ENCODE measurements at regions not wholly inside any gene's neighbourhood (a gene's known extent, or its start where the extent isn't known, plus 50 kb on each side); places are given as distances from the start of the nearest gene placed in this dataset.

GRCh38 chr1:117284399-117285215 lies 73.9 kb upstream of the VTCN1 start:
- peak; percentile 24 for DNase-seq (ENCODE audit: low spot score)
- no peak for TF ChIP-seq POLR2A (IDR thresholded peaks at IDR 0.05)
- peak; percentile 40 to 85 (median 68) for TF ChIP-seq CTCF (IDR thresholded peaks at IDR 0.05)
- peak; percentile 46 for TF ChIP-seq POLR2AphosphoS5 (IDR thresholded peaks at IDR 0.05)
- no peaks in the 10 kb centered on the region for H3K4me1 ChIP-seq (replicated peaks)
- intact Hi-C loops (cut with DNase I), result loop anchor here (2.0 to 5.0 kb wide), 2 partner anchors 157 to 218 kb away; no protein-coding TSS in a partner anchor
- H3K27ac ChIP-seq, result no peak overlapping the region
- WGBS, result 80% methylated on average over 3 of the region's 3 CpGs
- H3K4me3 ChIP-seq, result no peak overlapping the region
- H3K27me3 ChIP-seq (replicated peaks; ENCODE audit: insufficient read depth), result no peaks in the 10 kb centered on the region
- H3K9me3 ChIP-seq, result no peaks in the 10 kb centered on the region
- H3K36me3 ChIP-seq, result no peaks in the 10 kb centered on the region

DNA sequence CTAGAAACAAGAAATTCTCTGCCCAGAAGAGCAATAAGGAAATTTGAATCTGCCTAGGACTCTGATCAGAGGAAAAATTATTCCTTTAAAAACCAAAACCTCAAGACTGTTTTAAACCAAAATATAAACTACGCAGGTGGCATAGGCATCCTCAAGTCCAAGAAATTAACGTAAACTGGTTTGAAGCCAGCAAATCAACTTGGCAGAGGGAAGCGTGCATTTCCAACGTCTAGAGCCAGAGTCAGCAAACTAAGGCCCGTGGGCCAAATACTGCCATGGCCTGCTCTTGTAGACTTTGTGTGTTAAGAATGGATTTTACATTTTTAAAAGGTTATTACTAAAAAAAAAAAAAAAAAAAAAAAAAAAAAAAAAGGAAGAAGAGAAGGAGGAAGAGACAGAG lies 67.8 kb upstream of the VTCN1 start:
- Histone ChIP-seq H3K36me3 (no peaks in the 10 kb centered on the region), H3K27ac (no peak overlapping the region), H3K27me3 (replicated peaks; ENCODE audit: insufficient read depth) (no peaks in the 10 kb centered on the region), H3K9me3 (no peaks in the 10 kb centered on the region), H3K4me1 (replicated peaks) (no peaks in the 10 kb centered on the region), H3K4me3 (no peak overlapping the region)
- 31% methylated on average over 5 of the region's 5 CpGs for WGBS
- DNase-seq (ENCODE audit: low spot score), result no peak
- TF ChIP-seq POLR2AphosphoS5 (IDR thresholded peaks at IDR 0.05), result no peak
- TF ChIP-seq POLR2A (IDR thresholded peaks at IDR 0.05), result no peak
- TF ChIP-seq CTCF (IDR thresholded peaks at IDR 0.05), result no peak
- intact Hi-C loops (cut with DNase I), result no loop called here

GRCh38 chr1:117275055-117275454 lies 64.3 kb upstream of the VTCN1 start:
- TF ChIP-seq POLR2A (IDR thresholded peaks at IDR 0.05), result no peak
- no peak for TF ChIP-seq POLR2AphosphoS5 (IDR thresholded peaks at IDR 0.05)
- TF ChIP-seq CTCF (IDR thresholded peaks at IDR 0.05), result no peak
- DNase-seq (ENCODE audit: low spot score), result no peak

GRCh38 chr1:117271959-117272358 lies 61.2 kb upstream of the VTCN1 start:
- TF ChIP-seq CTCF (IDR thresholded peaks at IDR 0.05), result no peak
- TF ChIP-seq POLR2A (IDR thresholded peaks at IDR 0.05), result no peak
- TF ChIP-seq POLR2AphosphoS5 (IDR thresholded peaks at IDR 0.05), result no peak
- intact Hi-C loops (cut with DNase I), result no loop called here

More at GRCh38 chr1:117275055-117275454, 64.3 kb upstream of the VTCN1 start:
- no peak overlapping the region for H3K4me3 ChIP-seq
- WGBS, result 79% methylated on average over 2 of the region's 2 CpGs
- no peaks in the 10 kb centered on the region for H3K27me3 ChIP-seq (replicated peaks; ENCODE audit: insufficient read depth)
- H3K9me3 ChIP-seq, result no peaks in the 10 kb centered on the region
- no peaks in the 10 kb centered on the region for H3K36me3 ChIP-seq
- intact Hi-C loops (cut with DNase I), result no loop called here
- no peak overlapping the region for H3K27ac ChIP-seq
- no peaks in the 10 kb centered on the region for H3K4me1 ChIP-seq (replicated peaks)

DNA sequence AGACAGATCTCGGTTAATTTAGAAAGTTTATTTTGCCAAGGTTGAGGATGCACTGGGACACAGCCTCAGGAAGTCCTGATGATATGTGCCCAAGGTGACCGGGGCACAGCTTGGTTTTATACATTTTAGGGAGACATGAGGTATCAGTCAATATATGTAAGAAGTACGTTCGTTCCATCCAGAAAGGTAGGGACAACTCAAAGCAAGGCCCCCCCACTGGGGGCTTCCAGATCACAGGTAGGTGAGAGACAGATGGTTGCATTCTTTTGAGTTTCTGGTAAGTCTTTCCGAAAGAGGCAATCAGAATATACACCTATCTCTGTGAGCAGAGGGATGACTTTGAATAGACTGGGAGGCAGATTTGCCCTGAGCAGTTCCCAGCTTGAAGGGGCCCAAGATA lies 60.4 kb upstream of the VTCN1 start:
- Histone ChIP-seq H3K27ac (no peak overlapping the region), H3K9me3 (no peaks in the 10 kb centered on the region), H3K36me3 (no peaks in the 10 kb centered on the region), H3K27me3 (replicated peaks; ENCODE audit: insufficient read depth) (no peaks in the 10 kb centered on the region), H3K4me1 (replicated peaks) (no peaks in the 10 kb centered on the region), H3K4me3 (no peak overlapping the region)
- 93% methylated on average over 5 of the region's 5 CpGs for WGBS
- DNase-seq (ENCODE audit: low spot score), result no peak
- TF ChIP-seq POLR2A (IDR thresholded peaks at IDR 0.05) (no peak), POLR2AphosphoS5 (IDR thresholded peaks at IDR 0.05) (no peak), CTCF (IDR thresholded peaks at IDR 0.05) (no peak)
- intact Hi-C loops (cut with DNase I), result no loop called here

More at GRCh38 chr1:117271959-117272358, 61.2 kb upstream of the VTCN1 start:
- no peaks in the 10 kb centered on the region for H3K36me3 ChIP-seq
- H3K4me1 ChIP-seq (replicated peaks), result no peaks in the 10 kb centered on the region
- no peak overlapping the region for H3K4me3 ChIP-seq
- 61% methylated on average over 4 of the region's 4 CpGs for WGBS
- no peak for DNase-seq (ENCODE audit: low spot score)
- no peak overlapping the region for H3K27ac ChIP-seq
- H3K27me3 ChIP-seq (replicated peaks; ENCODE audit: insufficient read depth), result no peaks in the 10 kb centered on the region
- no peaks in the 10 kb centered on the region for H3K9me3 ChIP-seq
